ENCODE measurements at regions not wholly inside any gene's neighbourhood (a gene's known extent, or its start where the extent isn't known, plus 50 kb on each side); places are given as distances from the start of the nearest gene placed in this dataset.
"Not testable (repeated sequence)": the region's sequence is repeated elsewhere in the genome, so short reads cannot be mapped to it uniquely, and the experiment has no call there.

- Histone ChIP-seq H3K27ac (ENCODE audit: low read depth, low read length) (no peak overlapping the region), H3K4me2 (ENCODE audit: low read length) (no peak overlapping the region), H3K79me2 (ENCODE audit: control insufficient read depth, low read length) (no peaks in the 10 kb centered on the region), H3K4me1 (ENCODE audit: control insufficient read depth, low read length) (no peaks in the 10 kb centered on the region), H3K4me3 (ENCODE audit: low read length) (no peak overlapping the region), H3K9me2 (replicated peaks; ENCODE audit: control insufficient read depth, low read length) (no peaks in the 10 kb centered on the region), H3K27me3 (ENCODE audit: control insufficient read depth, low read length) (0 out of 2 replicates have a peak, but pooled peaks cover 3% of the 10 kb centered on the region), H3K9me3 (ENCODE audit: control insufficient read depth, insufficient read depth, low read length) (no peaks in the 10 kb centered on the region), H4K20me1 (ENCODE audit: control insufficient read depth, insufficient read depth, low read depth, low read length) (no peaks in the 10 kb centered on the region), H3K36me3 (ENCODE audit: control insufficient read depth, low read length) (no peaks in the 10 kb centered on the region), H3F3A (ENCODE audit: control insufficient read depth, insufficient read depth) (no peaks in the 10 kb centered on the region)
- TF ChIP-seq CTCF (IDR thresholded peaks at IDR 0.05; ENCODE audit: low read depth, low read length, poor library complexity, severe bottlenecking) (no peak), EZH2phosphoT487 (IDR thresholded peaks at IDR 0.05; ENCODE audit: borderline replicate concordance, low read length) (no peak)
Observed at GRCh38 chr2:118421648-118422047, 333.4 kb downstream of the INSIG2 start.

- Histone ChIP-seq H3K4me3 (ENCODE audit: low read length) (no peak overlapping the region), H3K4me1 (ENCODE audit: control insufficient read depth, low read length) (no peaks in the 10 kb centered on the region), H3K27ac (ENCODE audit: low read depth, low read length) (no peak overlapping the region), H3K4me2 (ENCODE audit: low read length) (no peak overlapping the region), H3F3A (ENCODE audit: control insufficient read depth, insufficient read depth) (no peaks in the 10 kb centered on the region), H3K9me2 (replicated peaks; ENCODE audit: control insufficient read depth, low read length) (no peaks in the 10 kb centered on the region), H3K79me2 (ENCODE audit: control insufficient read depth, low read length) (no peaks in the 10 kb centered on the region), H3K9me3 (ENCODE audit: control insufficient read depth, insufficient read depth, low read length) (no peaks in the 10 kb centered on the region), H4K20me1 (ENCODE audit: control insufficient read depth, insufficient read depth, low read depth, low read length) (no peaks in the 10 kb centered on the region), H3K27me3 (ENCODE audit: control insufficient read depth, low read length) (no peaks in the 10 kb centered on the region), H3K36me3 (ENCODE audit: control insufficient read depth, low read length) (no peaks in the 10 kb centered on the region)
- TF ChIP-seq CTCF (IDR thresholded peaks at IDR 0.05; ENCODE audit: low read depth, low read length, poor library complexity, severe bottlenecking) = no peak
- no peak for TF ChIP-seq EZH2phosphoT487 (IDR thresholded peaks at IDR 0.05; ENCODE audit: borderline replicate concordance, low read length)
Observed at GRCh38 chr2:118417406-118418120, 329.3 kb downstream of the INSIG2 start.

GRCh38 chr2:118415186-118415585 is 326.9 kb downstream of the INSIG2 start:
- H3K79me2 ChIP-seq (ENCODE audit: control insufficient read depth, low read length); H4K20me1 ChIP-seq (ENCODE audit: control insufficient read depth, insufficient read depth, low read depth, low read length); H3K4me2 ChIP-seq (ENCODE audit: low read length); H3K9me2 ChIP-seq (replicated peaks; ENCODE audit: control insufficient read depth, low read length); H3K27ac ChIP-seq (ENCODE audit: low read depth, low read length); H3K4me3 ChIP-seq (ENCODE audit: low read length); H3K9me3 ChIP-seq (ENCODE audit: control insufficient read depth, insufficient read depth, low read length); H3K27me3 ChIP-seq (ENCODE audit: control insufficient read depth, low read length); H3K4me1 ChIP-seq (ENCODE audit: control insufficient read depth, low read length); H3K36me3 ChIP-seq (ENCODE audit: control insufficient read depth, low read length); H3F3A ChIP-seq (ENCODE audit: control insufficient read depth, insufficient read depth): not testable (repeated sequence)

GRCh38 chr2:118403658-118404451 is 315.6 kb downstream of the INSIG2 start:
- Histone ChIP-seq H3F3A (ENCODE audit: control insufficient read depth, insufficient read depth) (no peaks in the 10 kb centered on the region), H3K79me2 (ENCODE audit: control insufficient read depth, low read length) (no peaks in the 10 kb centered on the region), H4K20me1 (ENCODE audit: control insufficient read depth, insufficient read depth, low read depth, low read length) (no peaks in the 10 kb centered on the region), H3K9me3 (ENCODE audit: control insufficient read depth, insufficient read depth, low read length) (no peaks in the 10 kb centered on the region), H3K27ac (ENCODE audit: low read depth, low read length) (no peak overlapping the region), H3K9me2 (replicated peaks; ENCODE audit: control insufficient read depth, low read length) (no peaks in the 10 kb centered on the region), H3K36me3 (ENCODE audit: control insufficient read depth, low read length) (no peaks in the 10 kb centered on the region), H3K4me3 (ENCODE audit: low read length) (no peak overlapping the region), H3K27me3 (ENCODE audit: control insufficient read depth, low read length) (no peaks in the 10 kb centered on the region), H3K4me2 (ENCODE audit: low read length) (no peak overlapping the region), H3K4me1 (ENCODE audit: control insufficient read depth, low read length) (no peaks in the 10 kb centered on the region)
- TF ChIP-seq EZH2phosphoT487 (IDR thresholded peaks at IDR 0.05; ENCODE audit: borderline replicate concordance, low read length) (no peak), CTCF (IDR thresholded peaks at IDR 0.05; ENCODE audit: low read depth, low read length, poor library complexity, severe bottlenecking) (no peak)

Measured in DOHH2 (cell line).